HCT116 (cell line): ENCODE measurements at regions not wholly inside any gene's neighbourhood (a gene's known extent, or its start where the extent isn't known, plus 50 kb on each side); places are given as distances from the start of the nearest gene placed in this dataset.

Source experiments
- ATAC-seq: fragments of 200-7000 bp; cut with Tn5 transposase; 2 replicates; pipeline ENCODE4 v1.9.1; 2020; ENCODE audit warnings: mild to moderate bottlenecking, moderate library complexity
- BruUV-seq: library from RNA; stranded (reverse); fragments of 400-500 nt; replicated peaks from 2 replicates; lab custom pipeline; 2021; lab: Mats Ljungman, UMichigan
- CTCF ChIA-PET: fragments of 300-600 bp; sonication (Branson Sonifier 250); formaldehyde crosslinking; loops from one replicate; lab custom pipeline; 2021; ENCODE audit warnings: antibody characterized with exemption; lab: Charles Lee
- POLR2A ChIA-PET: fragments of 300-600, 350-600 bp; sonication (Branson Sonifier 250); formaldehyde crosslinking; loops from one replicate; lab custom pipeline; 2021; ENCODE audit warnings: antibody characterized with exemption; lab: Charles Lee
- RAD21 ChIA-PET, 2 experiments: fragments of 300-600 bp; sonication (Branson Sonifier 250); formaldehyde crosslinking; loops; one replicate each; lab custom pipeline; 2023; ENCODE audit warnings: low total read pairs in 2 of 2; ENCODE audit not compliant: uncharacterized antibody in 2 of 2, unreplicated experiment in 2 of 2, low non-redundant PET in 1 of 2; lab: Charles Lee
- DNase-seq: peaks from one replicate; pipeline ENCODE4 v3.0.0-alpha.2; 2010; ENCODE audit warnings: low read depth, low spot score
- H2AFZ ChIP-seq: fragments of 200-600 bp; shearing (Covaris generic), sonication (generic); 2 replicates; pipeline ENCODE4 v1.6.1; 2017; ENCODE audit warnings: low read depth, mixed run types, mixed read lengths, antibody characterized with exemption, low read length; ENCODE audit not compliant: poor library complexity, severe bottlenecking
- H3K27ac ChIP-seq: 2 replicates; pipeline ENCODE4 v1.5.1; 2012; ENCODE audit warnings: low read depth, low read length
- H3K27me3 ChIP-seq: fragments of 200-600 bp; sonication (generic); 2 replicates; pipeline ENCODE4 v1.6.1; 2016; ENCODE audit warnings: mixed run types, low read length, mixed read lengths; ENCODE audit not compliant: insufficient read depth
- H3K36me3 ChIP-seq, 2 experiments: fragments of 200-500 bp in 1 of 2; fragments of 200-600 bp in 1 of 2; sonication (Bioruptor generic) in 1 of 2; sonication (generic) in 1 of 2; 2 replicates each; pipeline versions ENCODE4 v1.5.1 to v1.6.1; 2014 to 2016; ENCODE audit warnings: low read length in 2 of 2, inconsistent platforms in 1 of 2, mixed read lengths in 1 of 2, mixed run types in 1 of 2; ENCODE audit not compliant: insufficient read depth in 2 of 2, control insufficient read depth in 1 of 2
- H3K4me1 ChIP-seq, 2 experiments: fragments of 200-600 bp in 1 of 2; sonication (generic) in 1 of 2; 2 replicates each; pipeline versions ENCODE4 v1.5.1 to v1.6.1; 2012 to 2017; ENCODE audit warnings: low read length in 2 of 2, inconsistent platforms in 1 of 2, mild to moderate bottlenecking in 1 of 2, mixed read lengths in 1 of 2, mixed run types in 1 of 2, moderate library complexity in 1 of 2; ENCODE audit not compliant: insufficient read depth in 2 of 2, control insufficient read depth in 1 of 2
- H3K4me2 ChIP-seq: fragments of 200-600 bp; sonication (generic); 2 replicates; pipeline ENCODE4 v1.6.1; 2017; ENCODE audit warnings: mixed run types, low read length, mixed read lengths
- H3K4me3 ChIP-seq, 2 experiments: fragments of 200-600 bp in 1 of 2; sonication (generic) in 1 of 2; replicated peaks in 1 of 2; 2 replicates each; pipeline ENCODE4 v1.5.1; 2011 to 2016; ENCODE audit warnings: low read length in 2 of 2, control low read depth in 1 of 2, low read depth in 1 of 2, mild to moderate bottlenecking in 1 of 2, mixed read lengths in 1 of 2, mixed run types in 1 of 2
- H3K79me2 ChIP-seq: fragments of 200-600 bp; sonication (generic); 2 replicates; pipeline ENCODE4 v1.6.1; 2017; ENCODE audit warnings: mild to moderate bottlenecking, mixed run types, low read length, moderate library complexity, mixed read lengths; ENCODE audit not compliant: insufficient read depth
- H3K9ac ChIP-seq: fragments of 200-600 bp; sonication (generic); 2 replicates; pipeline ENCODE4 v1.6.1; 2016; ENCODE audit warnings: low read length, mixed read lengths
- H3K9me2 ChIP-seq: fragments of 200-600 bp; sonication (generic), shearing (Covaris generic); 2 replicates; pipeline ENCODE4 v1.6.1; 2017; ENCODE audit warnings: mixed run types, mild to moderate bottlenecking, moderate library complexity; ENCODE audit not compliant: insufficient read depth
- H3K9me3 ChIP-seq, 2 experiments: fragments of 200-500 bp in 1 of 2; fragments of 200-600 bp in 1 of 2; sonication (Bioruptor generic) in 1 of 2; sonication (generic) in 1 of 2; 2 replicates each; pipeline ENCODE4 v1.6.1; 2014 to 2017; ENCODE audit warnings: low read length in 2 of 2, mixed read lengths in 2 of 2, inconsistent platforms in 1 of 2, low read depth in 1 of 2, mild to moderate bottlenecking in 1 of 2, mixed run types in 1 of 2, moderate library complexity in 1 of 2; ENCODE audit not compliant: control insufficient read depth in 1 of 2, insufficient read depth in 1 of 2
- H4K20me1 ChIP-seq: fragments of 200-600 bp; sonication (generic), shearing (Covaris generic); 2 replicates; pipeline ENCODE4 v1.6.1; 2017; ENCODE audit warnings: mixed run types, mild to moderate bottlenecking, moderate library complexity; ENCODE audit not compliant: insufficient read depth
- CEBPB ChIP-seq: IDR thresholded peaks from 2 replicates; pipeline ENCODE4 v1.6.1; 2012; ENCODE audit warnings: low read depth
- POLR2A ChIP-seq: IDR thresholded peaks from 2 replicates; pipeline ENCODE4 v1.7.0; 2011; ENCODE audit warnings: borderline replicate concordance; ENCODE audit not compliant: insufficient read depth, insufficient read length; ENCODE audit errors: extremely low read depth
- RAD21 ChIP-seq: IDR thresholded peaks from 2 replicates; pipeline ENCODE4 v1.6.1; 2012; ENCODE audit warnings: low read depth, mild to moderate bottlenecking
- SP1 ChIP-seq: IDR thresholded peaks from 2 replicates; pipeline ENCODE4 v1.6.1; 2012; ENCODE audit warnings: low read depth
- SRF ChIP-seq: IDR thresholded peaks from 2 replicates; pipeline ENCODE4 v1.6.1; 2012; ENCODE audit warnings: low read depth
- TCF7L2 ChIP-seq: IDR thresholded peaks from 2 replicates; pipeline ENCODE4 v1.7.0; 2011; ENCODE audit warnings: borderline replicate concordance, inconsistent platforms; ENCODE audit not compliant: insufficient read depth, insufficient read length; ENCODE audit errors: extremely low read depth
- ZFX ChIP-seq: fragments of 450-650 bp; IDR thresholded peaks from 2 replicates; pipeline ENCODE4 v1.6.1; 2017
- ZNF274 ChIP-seq: fragments of 200-500 bp; sonication (Bioruptor generic); IDR thresholded peaks from 2 replicates; pipeline ENCODE4 v1.6.1; 2014; ENCODE audit warnings: mild to moderate bottlenecking, low read depth, low read length, inconsistent platforms
- intact Hi-C: fragments of 100-400 bp; cut with micrococcal nuclease; formaldehyde crosslinking; loops from 2 replicates; pipeline ENCODE4 v1.10.0; 2022
- TF ChIP-seq, protein P1 (sequence below): IDR thresholded peaks from 2 replicates; pipeline ENCODE4 v1.6.1; 2012
- TF ChIP-seq, protein P2 (sequence below), 3 experiments: fragments of 200-600 bp in 1 of 3; sonication (generic) in 1 of 3; IDR thresholded peaks in 2 of 3; conservative IDR thresholded peaks in 1 of 3; 2 replicates each; pipeline ENCODE4 v1.5.1; 2012 to 2017; ENCODE audit warnings: low read depth in 2 of 3, low read length in 2 of 3, antibody characterized with exemption in 1 of 3, borderline replicate concordance in 1 of 3, control low read depth in 1 of 3, mild to moderate bottlenecking in 1 of 3, mixed read lengths in 1 of 3, mixed run types in 1 of 3, moderate library complexity in 1 of 3; ENCODE audit not compliant: insufficient read depth in 1 of 3

DNA sequence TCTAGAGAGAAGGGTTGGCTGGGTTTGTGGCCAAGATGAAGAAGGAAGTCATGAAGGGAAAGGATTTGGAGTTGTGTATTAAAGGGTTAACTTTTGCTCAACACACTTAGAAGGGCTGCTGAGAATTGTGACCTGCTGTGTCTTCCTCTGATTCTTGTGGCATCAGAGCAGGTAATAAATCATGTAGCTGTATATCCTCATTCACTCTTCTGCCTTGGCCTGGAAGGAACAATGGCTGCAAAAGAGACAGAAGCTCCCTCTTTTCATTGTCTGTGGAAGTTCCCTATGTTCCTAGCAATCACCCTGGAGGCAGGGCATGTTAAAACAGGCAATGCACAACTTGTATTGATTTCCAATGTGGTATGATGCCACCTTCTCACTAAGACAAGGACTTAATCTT is 159.1 kb downstream of the LRRC70 start:
- Histone ChIP-seq H3K36me3 (no peaks in the 10 kb centered on the region), H3K4me1 (no peaks in the 10 kb centered on the region), H3K27me3 (0 out of 2 replicates have a peak, but pooled peaks cover 17% of the 10 kb centered on the region)
- BruUV-seq = no TSS peak
- TF ChIP-seq ZFX = no peak
- TF ChIP-seq, protein P1, sequence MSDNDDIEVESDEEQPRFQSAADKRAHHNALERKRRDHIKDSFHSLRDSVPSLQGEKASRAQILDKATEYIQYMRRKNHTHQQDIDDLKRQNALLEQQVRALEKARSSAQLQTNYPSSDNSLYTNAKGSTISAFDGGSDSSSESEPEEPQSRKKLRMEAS = no peak
- no peak for TF ChIP-seq RAD21
- TF ChIP-seq TCF7L2 = no peak
- TF ChIP-seq, protein P2, sequence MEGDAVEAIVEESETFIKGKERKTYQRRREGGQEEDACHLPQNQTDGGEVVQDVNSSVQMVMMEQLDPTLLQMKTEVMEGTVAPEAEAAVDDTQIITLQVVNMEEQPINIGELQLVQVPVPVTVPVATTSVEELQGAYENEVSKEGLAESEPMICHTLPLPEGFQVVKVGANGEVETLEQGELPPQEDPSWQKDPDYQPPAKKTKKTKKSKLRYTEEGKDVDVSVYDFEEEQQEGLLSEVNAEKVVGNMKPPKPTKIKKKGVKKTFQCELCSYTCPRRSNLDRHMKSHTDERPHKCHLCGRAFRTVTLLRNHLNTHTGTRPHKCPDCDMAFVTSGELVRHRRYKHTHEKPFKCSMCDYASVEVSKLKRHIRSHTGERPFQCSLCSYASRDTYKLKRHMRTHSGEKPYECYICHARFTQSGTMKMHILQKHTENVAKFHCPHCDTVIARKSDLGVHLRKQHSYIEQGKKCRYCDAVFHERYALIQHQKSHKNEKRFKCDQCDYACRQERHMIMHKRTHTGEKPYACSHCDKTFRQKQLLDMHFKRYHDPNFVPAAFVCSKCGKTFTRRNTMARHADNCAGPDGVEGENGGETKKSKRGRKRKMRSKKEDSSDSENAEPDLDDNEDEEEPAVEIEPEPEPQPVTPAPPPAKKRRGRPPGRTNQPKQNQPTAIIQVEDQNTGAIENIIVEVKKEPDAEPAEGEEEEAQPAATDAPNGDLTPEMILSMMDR (IDR thresholded peaks at IDR 0.05 in 2 of 3, conservative IDR thresholded peaks at IDR 0.05 in 1 of 3; ENCODE audit: borderline replicate concordance in 1 of 3, insufficient read depth in 1 of 3, low read depth in 2 of 3, low read length in 2 of 3) = no peak
- no peak for TF ChIP-seq SP1
- no peak for TF ChIP-seq POLR2A
- no peak for TF ChIP-seq CEBPB
- TF ChIP-seq SRF = no peak
- TF ChIP-seq ZNF274 = no peak
- TF ChIP-seq, all 23 proteins: peak for 0
- Histone ChIP-seq H3K9me2 (no peaks in the 10 kb centered on the region), H3K27ac (no peak overlapping the region), H3K79me2 (no peaks in the 10 kb centered on the region), H4K20me1 (no peaks in the 10 kb centered on the region), H2AFZ (no peak overlapping the region), H3K9ac (no peak overlapping the region), H3K4me3 (no peak overlapping the region), H3K4me2 (no peak overlapping the region), H3K9me3 (no peaks in the 10 kb centered on the region)
- intact Hi-C loops = no loop called here
- ATAC-seq = no peak
- POLR2A ChIA-PET = no interaction called here
- RAD21 ChIA-PET = no interaction called here
- CTCF ChIA-PET = no interaction called here
- DNase-seq = no peak
